ENCODE measurements at regions not wholly inside any gene's neighbourhood (a gene's known extent, or its start where the extent isn't known, plus 50 kb on each side); places are given as distances from the start of the nearest gene placed in this dataset.

DNA sequence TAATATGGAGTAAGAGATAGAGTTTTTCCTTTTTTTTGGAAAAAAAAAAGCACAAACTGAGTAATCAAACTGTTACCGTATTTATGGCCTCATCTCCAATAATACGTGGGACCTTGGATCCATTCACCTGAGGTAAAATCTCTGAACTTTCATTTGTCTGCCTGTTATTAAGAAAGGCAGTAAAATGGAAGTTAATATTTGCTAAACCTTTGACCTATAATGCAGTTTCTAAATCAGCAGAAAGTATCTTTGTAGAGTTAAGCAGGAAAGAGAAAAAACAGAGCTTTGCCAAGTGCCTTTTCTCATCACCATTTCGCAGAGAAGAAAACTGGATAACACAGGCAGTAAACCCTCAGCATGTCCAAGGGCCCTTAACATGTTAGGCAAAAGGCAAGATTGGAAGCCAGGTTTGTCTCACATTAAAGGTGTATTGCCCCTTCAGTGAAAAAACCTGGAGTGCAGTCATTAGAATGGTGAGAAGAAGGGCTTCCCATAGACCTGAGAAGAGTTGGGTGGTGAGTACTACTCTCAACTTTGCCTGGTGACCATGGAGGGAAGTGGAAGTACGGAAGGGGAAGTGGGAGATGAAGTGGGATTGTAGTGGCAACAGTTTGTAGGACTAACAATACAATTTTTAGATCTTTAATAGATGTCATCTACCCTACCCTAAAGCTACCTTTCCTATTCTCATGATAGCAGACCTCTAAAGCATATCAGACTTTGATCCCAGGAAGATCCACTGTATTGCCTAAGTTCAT, 65.4 kb upstream of the GRAMD2B start:
- no peak for DNase-seq (ENCODE audit: low read depth in 3 of 3)

DNA sequence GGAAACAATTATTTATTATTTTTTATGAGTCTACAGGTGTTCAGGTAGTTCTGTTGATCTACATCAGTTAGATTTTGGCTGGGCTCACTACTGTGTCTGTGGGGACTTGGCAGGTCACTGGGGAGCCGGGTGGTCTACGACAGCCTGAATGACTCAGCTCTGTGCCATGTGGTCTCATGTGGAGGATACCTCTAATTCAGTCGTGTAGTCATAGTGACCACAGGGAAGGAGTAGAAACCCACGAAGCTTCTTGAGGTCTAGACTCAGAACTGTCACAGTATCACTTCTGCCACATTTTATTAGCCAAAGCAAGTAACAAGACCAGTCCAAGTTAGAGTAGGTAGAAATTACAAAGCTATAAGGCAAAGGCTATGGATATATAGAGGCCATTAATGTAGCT, 64.7 kb upstream of the GRAMD2B start:
- no peak for DNase-seq (ENCODE audit: low read depth in 3 of 3)

DNA sequence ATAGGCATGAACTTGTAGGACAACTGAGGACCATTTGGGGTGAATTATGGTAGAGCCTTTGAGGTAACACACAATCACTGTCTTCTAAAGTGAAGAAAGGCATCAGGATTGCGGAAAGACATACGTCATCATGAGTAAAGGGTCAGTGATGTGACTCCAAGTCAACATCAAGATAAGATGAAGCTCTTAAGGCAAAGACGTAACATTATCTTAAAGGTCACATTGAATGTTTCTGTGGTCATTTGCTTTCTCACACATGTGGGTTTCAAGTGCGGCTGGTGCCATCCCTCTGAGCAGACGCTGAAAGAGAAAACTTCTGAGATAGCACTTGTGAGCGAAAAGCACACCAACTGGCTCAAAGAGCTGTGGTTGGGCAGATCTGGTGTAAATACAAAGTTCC, 63.3 kb upstream of the GRAMD2B start:
- DNase-seq (ENCODE audit: low read depth in 3 of 3), result no peak

DNA sequence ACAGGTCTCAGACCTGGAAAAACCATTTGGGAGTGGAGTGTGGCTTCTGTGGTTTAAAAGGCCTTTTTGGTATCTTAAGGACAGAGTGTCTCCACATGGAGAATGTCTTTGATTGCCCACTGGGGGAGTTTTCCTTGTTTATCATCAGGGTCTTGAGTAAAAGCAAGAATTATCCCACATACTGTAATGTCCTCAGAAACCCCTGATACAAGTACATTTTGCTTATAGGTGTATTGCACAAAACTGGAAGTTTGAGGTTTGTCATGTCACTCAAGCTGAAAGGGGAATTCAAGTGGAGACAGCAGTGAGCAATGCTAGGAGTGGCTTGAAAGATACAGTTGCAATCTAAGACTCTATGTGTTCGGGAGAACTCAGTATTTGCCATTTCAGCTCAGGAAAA, 62.7 kb upstream of the GRAMD2B start:
- DNase-seq (ENCODE audit: low read depth in 3 of 3), result no peak

DNA sequence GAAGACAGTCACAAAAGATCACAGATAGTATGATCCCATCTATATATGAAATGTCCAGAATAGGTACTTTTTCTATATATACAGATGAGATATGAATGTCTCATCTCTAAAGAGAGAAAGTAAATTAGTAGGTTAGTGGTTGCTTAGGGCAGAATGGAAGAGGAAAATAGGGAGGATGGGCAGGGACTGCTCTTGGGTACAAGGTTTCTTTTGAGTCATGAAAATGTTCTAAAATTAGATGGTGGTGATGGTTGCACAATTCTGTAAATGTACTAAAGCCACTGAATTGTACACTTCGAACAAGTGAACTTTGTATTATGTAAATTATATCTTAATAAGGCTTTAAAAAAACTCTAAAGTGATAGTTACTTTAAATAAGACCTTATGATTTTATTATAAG, 59.6 kb upstream of the GRAMD2B start:
- no peak for DNase-seq (ENCODE audit: low read depth in 3 of 3)

DNA sequence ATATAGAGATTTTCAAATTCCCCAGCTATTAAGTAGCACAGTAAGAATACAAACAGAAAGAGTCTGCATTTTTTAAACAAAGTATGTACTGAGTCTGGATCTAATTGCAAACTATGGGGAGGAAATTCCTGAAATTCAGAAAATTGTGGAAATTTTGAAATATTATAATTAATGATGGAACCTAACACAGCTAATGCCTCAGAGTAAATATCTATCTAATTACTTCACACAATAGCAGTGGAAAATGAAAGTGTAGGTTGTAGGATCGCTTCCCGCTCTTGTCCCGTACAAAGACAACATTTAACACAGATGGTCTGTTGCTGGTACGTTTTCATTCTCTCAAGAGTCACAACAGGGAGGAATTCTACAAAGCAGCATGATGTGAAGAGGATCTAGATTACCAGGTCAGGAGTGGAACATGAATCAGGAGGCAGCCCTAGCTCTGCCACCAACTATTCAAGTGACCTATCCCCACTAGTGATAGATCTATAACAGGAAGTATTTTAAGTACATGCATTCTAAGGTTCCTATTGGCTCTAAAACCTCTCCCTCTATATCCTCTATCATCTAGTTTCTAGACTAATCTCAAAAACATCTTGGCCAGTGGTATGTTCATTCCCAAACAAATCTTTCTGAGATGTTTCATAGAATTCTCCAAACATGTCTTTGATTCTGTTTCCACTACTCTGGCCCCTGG, 58.9 kb upstream of the GRAMD2B start:
- DNase-seq (ENCODE audit: low read depth in 3 of 3), result no peak

DNA sequence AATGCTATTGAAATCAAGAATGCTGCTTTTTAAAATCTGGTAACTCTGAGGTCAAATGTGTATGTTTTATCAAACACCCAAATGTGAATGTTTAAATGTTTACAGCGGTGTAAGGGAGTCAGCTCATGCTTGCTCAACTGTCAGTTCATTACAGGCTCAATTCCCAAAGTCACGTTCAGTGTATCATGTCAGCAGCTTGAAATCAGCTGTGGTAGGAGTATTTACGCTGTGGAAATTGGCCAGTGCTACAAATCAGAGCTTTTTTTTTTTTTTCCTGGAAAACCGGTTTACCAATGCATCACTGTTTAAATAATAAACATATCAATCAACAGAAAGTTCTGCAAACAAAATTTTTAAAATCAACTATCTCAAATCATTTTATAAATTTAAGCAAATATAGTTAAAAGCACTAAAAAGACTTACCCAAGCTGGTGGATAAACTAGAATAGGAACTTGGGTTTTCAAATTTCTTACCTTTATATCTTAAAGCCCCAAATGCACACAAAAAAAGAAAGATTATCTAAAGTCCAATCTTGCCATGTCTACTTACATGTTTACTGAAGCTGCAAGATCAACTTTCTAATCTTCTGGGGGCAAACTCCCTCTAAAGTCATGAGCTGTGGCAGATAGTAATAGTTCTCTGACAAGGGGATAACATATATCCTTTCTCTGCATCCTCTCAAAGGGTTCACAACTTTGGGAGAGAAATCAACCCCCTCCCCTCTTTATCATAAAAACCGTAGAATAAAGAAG, 57.6 kb upstream of the GRAMD2B start:
- no peak for DNase-seq (ENCODE audit: low read depth in 3 of 3)

DNA sequence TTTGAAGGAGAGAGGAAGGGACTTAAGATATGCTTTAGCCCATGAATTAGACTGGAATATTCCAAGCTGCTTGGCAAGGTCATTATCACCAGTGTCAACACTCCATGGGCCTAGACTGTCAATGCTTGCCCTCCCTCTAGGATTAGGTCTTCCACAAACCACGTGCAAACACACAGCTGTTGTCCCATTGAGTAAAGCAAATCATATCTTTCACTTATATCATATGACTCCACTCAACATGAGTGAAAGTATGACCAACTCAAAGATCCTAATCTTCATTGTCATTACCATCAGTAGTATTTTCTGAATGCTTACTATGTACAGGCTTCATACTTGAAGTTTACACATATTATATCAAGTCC, 57.0 kb upstream of the GRAMD2B start:
- DNase-seq (ENCODE audit: low read depth in 3 of 3), result no peak

DNA sequence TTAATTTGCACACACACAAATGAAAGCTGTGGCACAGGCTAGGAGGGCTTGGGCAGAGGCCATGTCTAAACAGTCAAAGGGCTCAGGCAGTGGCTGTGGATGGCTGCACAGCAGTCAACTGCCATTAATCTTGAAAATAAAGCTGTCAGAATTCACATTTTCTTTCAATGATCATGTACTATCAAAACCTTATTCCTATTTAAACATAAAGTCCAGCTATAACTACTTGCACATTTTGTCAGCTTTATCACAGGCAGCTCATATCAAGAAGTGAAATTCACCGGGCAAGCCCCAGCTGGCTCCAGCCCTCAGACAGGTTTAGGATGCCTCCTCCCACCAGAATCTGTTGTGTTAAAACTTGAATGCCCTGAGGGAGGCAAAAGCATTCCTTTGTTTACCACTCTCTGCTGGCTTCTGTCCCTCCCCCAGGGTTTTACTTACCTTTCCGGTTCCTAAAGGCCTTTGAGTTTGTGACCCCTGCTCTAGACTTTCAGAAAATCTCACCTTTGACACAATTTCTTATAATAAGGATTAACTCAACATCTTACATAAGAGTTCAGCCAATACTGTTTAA, 54.9 kb upstream of the GRAMD2B start:
- no peak for DNase-seq (ENCODE audit: low read depth in 3 of 3)

DNA sequence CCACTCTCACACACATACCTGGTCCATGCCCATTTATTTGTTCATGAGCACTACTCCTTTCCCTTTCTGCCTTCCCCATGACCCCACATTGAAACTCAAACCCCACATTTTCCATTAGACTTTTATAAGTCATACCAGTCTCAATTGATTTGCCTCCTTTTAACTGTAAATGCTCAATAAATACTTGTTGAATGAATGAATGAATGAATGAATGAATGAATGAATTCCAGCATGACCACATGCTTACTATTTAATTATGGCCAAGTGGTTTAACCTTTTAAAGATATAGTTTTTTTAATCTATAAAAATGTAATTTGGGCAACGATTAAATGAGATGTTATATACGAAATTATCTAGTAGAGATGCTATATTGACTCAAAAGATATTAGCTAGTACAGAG, 54.1 kb upstream of the GRAMD2B start:
- DNase-seq (ENCODE audit: low read depth in 3 of 3), result no peak

DNA sequence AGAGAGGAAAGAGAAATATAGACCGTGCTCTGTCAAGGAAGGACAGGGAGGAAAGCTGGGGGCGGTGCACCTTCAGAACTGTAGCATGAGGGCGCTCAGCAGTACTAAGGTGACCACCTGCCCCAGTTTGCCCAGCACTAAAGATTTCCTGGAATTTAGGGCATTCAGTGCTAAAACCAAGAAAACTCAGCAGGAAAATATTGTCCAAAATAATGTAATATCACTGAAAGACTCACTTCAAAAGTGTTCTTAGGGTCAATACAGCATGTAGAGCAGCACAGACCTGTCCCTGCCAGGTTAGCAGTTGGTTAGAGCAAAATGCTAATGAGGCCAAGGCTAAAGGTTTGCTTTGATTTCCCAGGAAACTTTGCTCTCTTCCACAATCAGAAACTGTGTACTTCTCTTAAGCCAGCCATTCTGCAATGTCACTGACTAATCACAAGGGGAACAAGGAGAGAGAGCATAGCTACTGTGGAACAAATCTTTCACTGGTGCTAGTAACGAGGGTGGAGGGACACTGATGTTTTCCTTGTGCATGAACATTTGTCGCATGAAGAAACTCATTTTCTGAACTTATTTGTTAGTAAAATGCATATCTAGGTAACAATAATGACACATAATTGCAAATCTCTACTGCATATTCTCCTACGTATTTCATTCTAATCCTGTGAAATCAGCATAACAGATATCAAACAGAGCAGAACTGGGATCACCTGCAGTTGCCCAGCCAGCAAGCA, 53.0 kb upstream of the GRAMD2B start:
- DNase-seq (ENCODE audit: low read depth in 3 of 3), result no peak

DNA sequence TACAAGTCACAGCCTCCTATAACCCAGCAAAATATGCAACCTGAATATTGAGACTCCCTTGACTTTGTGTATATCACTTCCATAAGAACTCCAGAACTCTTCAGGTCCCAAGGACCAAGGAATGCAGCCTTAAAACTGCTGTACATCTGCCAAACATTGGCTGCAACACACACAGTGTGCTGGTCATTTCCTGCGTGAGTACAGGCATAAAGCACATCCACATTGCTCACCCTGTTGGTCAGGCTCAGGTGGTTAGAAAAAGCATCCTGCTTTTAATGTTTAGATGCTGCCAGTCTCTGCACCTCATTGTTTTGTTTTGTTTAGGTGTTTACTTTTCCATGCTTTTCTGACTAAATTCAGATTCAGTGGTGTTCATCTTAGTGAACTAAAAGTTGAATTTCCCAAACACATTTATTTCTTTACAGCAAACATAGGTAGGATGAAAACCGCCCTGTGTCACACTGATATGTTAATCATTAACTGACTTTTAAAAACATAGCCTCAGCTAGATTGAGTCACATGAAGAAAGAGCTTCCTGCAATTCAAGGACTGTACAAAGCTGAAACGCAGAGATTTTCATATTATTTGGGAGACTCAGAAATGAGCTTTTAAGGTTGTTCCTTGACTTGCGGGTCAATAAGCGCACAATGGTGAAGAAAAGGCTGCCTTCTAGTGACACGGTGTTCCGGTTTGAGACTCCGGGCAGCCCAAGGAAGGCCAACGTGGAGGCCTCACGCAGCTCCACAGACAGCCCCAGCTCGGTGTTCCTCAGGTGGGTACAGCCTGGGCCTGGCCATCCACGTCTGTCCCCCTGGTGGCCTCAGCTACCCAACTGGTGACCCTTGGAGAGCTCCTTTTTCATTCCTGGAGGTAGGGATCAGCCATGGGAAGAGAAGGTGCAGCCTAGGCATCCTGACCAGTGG, 52.2 kb upstream of the GRAMD2B start:
- DNase-seq (ENCODE audit: low read depth in 3 of 3), result no peak

DNA sequence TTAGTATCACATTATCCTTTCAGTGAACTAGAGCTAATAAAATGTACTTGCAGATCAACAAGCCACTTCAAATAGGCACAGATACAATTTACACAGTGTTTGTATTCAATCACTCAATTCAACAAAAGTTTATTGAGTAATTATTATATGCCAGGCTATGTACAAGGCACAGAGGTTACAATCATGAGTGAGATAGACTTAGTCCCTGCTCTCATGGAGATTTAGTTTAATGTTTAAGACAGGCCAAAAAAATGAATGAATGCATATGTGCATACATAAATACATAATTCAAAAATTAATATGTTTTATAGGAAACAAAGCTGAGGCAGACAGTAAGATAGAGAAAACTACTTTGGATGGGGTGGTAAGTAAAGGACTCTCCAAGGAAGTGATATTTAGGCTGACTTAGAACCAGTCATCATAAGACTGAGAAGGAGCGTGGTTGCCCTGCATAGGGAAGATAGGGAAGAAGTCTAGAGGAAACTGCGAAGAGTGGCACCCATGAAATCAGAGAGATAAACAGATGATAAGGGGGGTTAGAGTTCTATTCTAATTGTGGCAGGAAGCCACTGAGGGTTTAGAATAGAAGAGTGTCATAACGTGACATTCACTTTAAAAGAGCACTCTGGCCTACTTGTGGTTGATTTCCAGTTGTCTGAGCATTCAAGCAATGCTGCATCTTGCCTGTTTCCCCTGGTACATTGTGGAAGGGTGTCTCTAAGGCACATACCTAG, 49.7 kb upstream of the GRAMD2B start:
- no peak for DNase-seq (ENCODE audit: low read depth in 3 of 3)

All from stimulated activated CD4-positive, alpha-beta T cell treated with anti-CD3 and anti-CD28 coated beads, TNF-alpha, amount 100 ng/mL, for 48 hours (primary cell).